Renal cortical epithelial cell (primary cell): ENCODE measurements at regions not wholly inside any gene's neighbourhood (a gene's known extent, or its start where the extent isn't known, plus 50 kb on each side); places are given as distances from the start of the nearest gene placed in this dataset.
A peak's percentile ranks its signal among the peaks of the same experiment; 100 is the strongest.
"Not testable (repeated sequence)": the region's sequence is repeated elsewhere in the genome, so short reads cannot be mapped to it uniquely, and the experiment has no call there.

Source experiments
- DNase-seq: peaks from one replicate; pipeline ENCODE4 v3.0.0-alpha.2; 2011; ENCODE audit warnings: low read depth

DNA sequence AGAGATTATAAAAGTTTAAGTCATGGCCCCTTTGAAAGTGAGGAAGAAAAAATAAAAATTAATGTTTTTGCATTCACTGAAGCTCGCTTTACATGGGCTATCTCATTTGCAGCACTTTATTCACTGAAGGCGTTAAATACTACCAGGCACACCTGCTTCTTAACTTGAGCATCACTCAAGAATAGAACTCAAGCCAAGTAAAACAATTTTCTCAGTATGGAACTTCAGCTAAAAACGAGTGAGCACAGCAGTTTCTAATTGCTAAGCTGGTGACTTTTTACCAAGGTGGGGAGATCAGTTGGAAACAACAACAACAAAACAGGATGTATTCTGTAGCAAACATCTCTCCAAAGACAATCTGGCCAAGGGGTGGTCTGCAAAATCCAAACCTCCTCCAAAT is 405.6 kb downstream of the RAB38 start:
- no peak for DNase-seq

DNA sequence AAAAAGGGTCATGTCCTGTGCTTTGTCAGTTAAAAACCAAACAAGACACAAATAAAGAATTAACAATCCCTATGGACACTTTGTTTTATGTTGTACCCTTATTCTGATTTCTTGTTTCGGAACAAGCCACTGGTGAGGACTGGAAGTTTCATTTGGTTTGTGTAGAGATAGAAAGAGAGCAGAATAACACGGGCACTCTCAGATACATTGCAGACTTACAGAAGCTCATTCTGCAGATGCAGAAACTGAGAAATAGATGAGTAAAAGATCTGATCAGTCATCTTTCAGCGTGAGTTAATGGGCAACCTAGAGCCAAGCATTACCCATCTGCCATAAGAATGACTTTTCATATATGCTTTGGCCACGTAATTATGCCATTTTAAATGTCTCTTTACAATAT is 407.6 kb downstream of the RAB38 start:
- no peak for DNase-seq

DNA sequence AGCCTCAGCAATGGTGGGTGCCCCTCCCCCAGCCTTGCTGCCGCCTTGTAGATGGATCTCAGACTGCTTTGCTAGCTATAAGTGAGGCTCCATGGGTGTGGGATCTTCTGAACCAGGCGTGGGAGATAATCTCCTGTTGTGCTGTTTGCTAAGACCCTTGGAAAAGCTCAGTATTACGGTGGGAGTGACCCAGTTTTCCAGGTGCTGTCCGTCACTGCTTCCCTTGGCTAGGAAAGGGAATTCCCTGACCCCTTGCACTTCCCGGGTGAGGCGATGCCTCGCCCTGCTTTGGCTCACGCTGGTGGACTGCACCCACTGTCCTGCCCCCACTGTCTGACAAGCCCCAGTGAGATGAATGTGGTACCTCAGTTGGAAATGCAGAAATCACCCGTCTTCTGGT is 411.2 kb downstream of the RAB38 start:
- DNase-seq = not testable (repeated sequence)

DNA sequence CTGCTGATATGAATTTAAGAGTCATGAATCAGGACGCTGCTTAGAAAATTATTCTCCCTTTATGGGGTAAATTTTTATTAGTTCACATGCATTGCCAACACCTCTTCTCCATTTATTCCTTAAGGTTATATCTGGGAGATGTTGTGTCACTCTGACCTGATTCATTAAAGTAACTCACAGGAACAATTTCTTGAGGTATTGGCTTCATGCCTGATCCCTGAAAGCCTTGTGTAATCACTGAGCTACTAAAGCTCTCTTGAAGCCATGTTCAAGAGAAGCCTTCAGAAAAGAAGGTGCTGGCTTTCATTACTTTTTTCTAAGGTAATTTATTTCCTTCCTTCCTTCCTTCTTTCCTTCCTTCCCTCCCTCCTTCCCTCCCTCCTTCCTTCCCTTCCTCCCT is 420.6 kb downstream of the RAB38 start:
- peak; percentile 2 for DNase-seq

DNA sequence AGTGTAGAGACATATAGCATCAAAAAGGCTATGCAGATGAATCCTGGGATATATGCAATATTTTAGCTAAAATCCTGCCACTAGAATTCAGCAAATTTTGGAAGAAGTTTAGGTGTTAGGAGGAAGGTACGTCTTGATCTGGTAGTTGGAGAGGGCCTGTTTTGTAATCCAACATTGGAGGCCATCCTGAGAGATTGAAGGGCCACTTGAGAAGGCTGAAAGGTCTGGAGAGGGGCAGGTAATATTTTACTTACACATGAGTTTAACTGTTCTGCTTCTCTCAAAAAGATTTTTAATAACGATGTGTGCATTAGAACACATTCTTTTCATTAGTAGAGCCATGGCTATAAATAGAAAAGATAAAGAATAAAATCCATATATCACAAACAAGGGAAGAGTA is 422.1 kb downstream of the RAB38 start:
- no peak for DNase-seq

DNA sequence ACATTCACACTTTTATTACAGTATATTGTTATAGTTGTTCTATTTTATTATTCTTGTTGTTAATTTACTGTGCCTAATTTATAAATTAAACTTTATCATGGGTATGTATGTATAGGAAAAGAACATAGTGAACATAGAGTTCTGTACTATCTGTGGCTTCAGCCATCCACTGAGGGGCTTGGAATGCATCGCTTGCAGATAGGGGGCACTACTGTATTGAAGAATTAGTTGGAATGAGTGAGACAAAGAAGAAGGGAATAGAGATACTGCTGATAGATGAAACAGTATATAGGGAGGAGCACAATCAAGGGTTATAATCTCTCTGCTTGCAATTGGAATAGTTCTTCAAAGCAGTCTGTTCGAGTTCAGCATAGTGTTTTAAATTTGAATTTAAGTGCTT is 432.2 kb downstream of the RAB38 start:
- DNase-seq = no peak

DNA sequence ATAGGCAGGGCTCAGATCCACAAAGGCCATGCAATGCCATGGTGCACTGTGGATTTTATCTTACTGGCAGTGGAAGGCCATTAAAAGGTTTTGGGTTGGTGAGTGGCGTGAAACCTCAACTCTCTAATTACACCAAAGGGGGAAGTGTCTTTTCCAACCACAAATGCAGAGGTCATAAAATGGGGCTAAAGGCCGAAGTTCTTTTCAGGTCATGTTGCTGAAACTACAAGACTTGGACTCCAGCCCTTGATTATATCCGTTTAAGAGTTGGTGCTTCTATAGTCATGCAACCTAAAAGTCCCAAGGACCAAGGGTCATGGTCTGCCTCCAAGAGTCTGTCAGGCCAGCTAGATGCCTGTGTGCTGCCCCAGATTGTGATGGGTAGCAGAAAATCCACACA is 434.3 kb downstream of the RAB38 start:
- no peak for DNase-seq

DNA sequence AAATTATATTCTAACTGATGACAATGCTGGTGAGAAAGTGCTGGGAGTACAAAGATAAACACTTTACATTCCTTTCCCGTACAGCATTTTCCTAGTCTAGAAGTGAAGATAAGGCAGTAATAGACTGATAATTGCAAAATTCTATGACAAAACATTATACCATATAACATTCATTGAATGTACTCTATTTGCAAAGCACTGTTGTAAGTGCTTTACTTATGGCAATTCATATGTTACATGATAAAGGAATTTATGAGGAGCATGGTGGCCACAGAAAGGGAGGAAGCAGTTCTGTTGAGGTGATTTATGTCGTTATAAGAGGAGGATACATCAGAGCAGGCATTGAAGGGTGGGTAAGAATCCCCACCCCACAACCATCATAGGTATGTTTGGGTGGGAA is 434.8 kb downstream of the RAB38 start:
- DNase-seq = no peak

DNA sequence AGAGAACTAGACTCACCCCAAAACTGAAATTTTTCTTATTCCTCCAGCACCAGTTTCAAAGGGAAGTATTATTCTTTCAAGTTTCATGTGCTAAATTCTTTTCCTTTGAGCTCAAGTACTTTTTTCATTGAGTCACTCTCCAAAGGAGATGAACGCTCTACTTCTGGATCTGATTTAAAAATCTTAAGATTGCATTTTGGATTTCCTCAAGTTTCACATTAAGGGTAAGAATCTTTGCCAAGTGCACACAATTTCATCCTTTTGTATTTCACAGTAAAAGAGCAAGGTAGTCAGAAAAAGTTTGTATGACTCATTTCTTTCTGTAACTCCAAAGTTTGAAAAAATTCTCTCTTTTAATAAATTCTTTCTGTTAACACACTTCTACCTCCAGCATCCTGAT is 435.5 kb downstream of the RAB38 start:
- DNase-seq = no peak

DNA sequence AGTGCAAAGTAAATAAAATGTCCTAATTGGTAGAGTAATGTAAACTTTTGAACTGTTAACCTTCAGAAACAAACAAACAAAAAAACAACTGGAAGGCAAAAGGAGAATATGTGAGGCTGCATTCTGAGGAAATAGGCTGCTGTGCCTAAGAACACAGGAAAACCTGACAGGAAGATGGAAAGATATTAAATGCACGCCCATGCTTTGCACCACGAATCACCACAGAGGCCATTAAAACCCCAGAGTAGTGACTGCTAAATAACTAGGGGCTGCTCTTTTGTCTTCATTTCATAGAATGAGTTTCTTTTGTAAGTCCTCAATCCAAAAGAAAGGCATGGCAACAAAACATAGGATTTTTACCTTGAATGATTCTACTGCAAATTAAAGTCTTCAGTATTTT is 436.0 kb downstream of the RAB38 start:
- no peak for DNase-seq

DNA sequence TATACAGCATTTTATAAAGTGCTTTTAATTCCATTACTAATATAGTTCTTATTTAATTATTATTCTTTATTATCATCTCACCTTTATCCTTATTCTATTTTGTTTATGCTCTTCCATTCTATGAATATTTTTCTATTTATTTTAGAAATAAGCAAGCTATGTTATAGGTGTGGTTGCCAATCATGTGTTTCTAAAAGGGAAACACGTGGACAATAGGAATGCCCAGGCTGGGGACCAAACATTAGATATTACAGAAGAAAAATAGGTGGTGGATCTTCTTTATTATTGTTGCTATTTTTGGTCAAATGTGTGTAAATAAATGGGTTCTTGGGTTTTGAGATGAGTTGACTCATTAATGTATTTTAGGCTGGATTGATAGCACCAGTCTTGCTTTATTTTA is 438.3 kb downstream of the RAB38 start:
- no peak for DNase-seq

DNA sequence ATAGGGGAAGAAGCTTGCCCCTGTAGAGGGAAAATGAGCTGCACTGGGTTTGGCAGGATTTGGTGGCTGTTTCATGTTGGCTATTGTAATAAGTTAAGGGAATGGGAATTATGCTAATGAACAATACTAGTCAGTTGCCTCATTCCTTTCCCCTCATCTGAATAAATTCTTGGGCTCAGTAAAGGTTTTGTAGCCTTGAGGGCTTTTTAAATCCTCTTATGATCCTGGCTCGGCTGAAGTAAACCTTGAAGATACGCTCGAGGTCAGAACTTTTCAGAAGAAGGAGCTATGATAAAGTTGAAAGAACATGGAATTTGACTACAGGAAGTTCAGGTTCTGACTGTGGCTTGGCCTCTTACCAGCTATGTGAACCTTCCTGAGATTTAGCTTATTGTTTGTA is 448.7 kb downstream of the RAB38 start:
- peak; percentile 30 for DNase-seq

DNA sequence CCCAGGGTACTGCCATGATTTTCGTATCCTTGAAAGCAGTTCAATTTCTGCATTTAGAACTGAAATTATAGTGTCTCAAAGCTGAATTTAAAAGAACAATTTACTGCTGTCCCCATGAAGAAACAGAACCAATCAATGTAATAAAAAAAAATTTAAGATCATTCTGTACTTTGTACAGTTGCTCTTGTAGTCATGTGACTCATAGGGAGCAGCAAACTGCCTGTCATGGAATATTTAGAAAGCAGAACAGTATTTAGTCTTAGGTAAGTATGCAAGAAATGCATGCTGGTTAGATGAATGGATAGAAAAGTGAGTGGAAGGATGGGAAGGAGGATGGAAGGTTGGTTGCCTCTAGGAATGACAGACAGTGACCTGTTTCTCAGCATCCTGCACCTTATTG is 450.9 kb downstream of the RAB38 start:
- no peak for DNase-seq

DNA sequence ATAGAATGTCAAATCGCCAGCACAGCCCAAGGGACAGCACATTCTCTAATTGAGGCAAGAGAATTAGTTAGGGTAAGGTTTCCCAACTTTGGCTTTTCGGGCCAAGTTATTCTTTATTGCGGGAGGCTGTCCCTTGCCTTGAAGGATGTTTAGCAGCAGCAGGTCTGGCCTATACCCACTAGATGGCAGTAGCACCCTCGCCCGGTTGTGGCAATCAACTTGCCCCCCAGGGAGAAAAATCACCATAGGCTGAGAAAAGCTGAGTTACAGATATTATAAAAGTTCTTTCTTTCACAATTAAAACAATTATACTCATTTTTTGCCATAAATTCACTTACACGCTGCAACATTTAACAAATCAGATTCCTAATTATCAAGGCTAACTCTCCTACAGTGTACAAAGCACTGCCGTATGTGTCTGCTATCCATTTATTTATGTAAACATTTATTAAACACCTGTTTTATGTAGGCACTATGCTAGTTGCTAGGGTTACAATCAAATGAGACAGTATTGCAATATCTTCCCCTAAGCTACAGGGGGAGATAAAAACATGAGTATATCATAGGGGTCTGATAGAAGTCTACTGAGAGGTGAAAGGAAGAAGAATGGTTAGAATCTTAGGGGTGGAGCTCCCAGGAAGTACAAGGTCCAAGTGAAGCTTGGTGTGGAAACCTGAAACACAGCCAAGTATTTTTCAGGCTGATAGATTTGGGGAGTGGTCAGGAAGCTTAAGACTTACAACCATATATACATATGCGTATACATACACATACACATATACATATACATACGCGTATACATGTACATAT is 452.3 kb downstream of the RAB38 start:
- no peak for DNase-seq

DNA sequence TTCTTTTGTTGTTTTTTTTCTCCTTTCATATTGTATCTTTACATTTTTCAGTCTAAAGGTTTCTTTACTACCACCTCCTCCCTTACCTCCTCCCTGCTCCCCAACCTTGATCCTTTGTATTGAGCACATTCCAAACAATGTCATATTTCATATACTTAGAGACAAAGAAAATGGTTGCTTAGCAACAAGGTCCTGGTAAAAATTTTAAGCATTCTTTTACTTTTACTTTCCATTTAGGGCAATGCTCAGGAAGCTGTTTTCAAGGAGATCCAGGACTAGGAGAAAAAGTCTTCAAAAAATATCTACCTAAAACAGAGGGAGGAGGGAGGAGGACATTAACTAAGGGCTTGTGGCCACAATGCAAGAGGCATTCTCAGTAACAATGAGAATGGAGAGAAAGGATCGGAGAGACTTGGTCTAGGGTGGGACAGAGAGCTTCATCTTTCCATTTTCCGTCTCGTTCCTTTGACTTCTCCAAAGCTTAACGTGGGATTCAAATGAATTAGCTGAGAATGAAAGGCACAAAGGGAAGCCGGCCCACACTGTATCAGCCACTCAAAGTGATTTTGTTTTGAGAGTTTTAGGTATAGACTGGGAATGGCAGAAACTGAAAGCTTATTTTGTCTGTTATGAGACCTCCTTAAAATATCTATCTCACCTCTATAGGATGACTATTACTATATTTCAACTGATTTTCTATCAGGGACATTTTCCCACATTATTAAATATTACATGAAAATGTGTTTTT is 455.7 kb downstream of the RAB38 start:
- no peak for DNase-seq

DNA sequence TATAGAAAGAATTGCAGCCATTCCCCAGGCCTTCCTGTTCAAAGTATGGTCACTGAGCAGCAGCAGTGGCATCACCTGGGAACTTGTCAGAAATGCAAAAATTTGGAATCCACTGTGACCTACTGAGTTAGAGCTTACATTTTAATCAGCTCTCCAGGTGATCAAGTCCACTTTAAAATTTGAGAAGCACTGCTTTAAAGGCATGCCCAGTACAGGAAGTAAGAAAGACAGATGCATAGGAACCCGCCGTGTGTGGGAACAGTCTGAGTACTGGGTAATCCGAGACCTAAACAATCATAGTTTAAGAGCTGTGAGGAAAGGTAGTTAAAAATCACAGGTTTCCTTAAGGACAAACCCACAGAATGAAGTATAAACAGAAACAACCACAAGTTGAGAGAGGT is 462.4 kb downstream of the RAB38 start:
- DNase-seq = peak; percentile 4

DNA sequence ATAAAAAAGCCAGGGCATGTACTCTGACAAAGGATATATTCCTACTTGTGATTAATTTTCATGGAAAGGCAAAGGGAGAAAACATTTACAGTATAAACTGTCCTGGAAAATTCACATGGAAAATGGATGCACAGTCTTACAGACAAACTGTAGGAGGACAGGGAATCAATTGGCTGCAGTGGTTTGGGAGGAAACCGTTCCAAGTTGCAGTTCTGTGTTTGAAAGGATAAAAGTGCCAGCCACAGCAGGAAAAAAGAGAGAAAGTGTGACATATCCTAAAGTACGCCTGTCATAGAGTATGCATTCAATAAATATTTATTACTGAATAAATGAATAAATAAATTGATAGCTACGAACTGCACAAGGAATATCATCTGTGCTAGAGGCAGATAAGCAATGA is 462.9 kb downstream of the RAB38 start:
- no peak for DNase-seq

DNA sequence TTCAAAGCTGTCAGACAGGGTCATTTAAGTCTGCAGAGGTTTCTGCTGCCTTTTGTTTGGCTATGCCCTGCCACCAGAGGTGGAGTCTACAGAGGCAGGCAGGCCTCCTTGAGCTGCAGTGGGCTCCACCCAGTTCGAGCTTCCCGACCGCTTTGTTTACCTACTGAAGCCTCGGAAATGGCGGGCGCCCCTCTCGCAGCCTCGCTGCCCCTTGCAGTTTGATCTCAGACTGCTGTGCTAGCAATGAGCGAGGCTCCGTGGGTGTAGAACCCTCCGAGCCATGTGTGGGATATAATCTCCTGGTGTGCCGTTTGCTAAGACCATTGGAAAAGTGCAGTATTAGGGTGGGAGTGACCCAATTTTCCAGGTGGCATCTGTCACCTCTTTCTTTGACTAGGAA is 471.7 kb downstream of the RAB38 start:
- DNase-seq = not testable (repeated sequence)

DNA sequence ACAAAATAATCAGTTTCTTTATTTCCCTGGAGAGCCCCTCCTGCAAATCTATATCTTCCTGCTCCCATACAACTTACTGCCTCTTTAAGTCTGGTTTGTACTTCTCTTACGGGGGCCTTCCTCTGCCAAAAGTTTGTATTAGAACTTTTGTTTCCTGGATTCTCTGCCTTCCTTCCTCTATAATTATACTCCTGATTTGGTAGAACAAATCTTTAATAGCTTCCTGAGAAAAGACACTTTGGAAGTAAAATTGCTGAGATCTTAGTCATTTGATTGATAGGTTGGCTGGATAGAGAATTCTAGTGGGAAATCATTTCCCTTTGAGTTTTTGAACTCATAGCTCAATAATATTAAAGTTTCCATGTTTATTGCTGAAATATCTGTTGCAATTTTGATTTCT is 499.2 kb downstream of the RAB38 start:
- no peak for DNase-seq

DNA sequence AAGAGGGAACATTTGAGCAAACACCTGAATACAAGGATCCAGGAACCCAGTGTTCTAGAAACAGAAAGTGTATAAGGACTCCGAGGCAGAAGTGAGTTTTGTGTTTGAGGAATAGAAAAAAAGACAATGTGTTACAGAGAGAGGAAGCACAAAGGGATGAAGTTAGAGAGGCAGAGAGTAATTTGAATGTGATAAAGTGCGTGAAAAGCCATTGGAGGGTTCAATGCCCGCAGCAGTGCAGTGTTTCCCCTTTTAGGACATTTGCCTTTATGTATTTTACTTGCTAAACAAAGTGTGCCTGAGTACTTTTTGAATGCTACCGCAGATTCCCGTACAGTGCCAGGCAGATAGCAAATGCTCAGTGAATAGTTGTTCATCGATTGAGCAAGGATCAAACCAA is 508.5 kb downstream of the RAB38 start:
- DNase-seq = no peak

DNA sequence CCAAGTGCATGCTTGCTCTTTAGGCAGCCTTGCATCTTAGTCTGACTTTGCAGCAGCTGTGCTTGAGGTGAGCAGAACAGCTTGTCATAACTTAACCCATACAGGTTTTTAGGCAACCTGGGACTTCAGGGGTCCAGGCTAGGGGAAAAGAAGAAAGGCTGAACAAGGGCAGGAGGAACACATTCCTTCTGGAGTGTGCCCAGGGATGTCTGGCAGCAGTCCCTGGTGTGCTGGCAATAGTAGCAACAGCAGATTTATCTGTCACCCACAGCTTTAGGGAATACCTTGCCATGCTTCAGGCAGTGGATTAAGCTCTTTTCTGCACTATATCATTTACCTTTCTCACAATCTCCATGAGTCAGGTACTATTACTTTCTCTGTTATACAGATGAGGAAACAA is 513.0 kb downstream of the RAB38 start:
- no peak for DNase-seq

DNA sequence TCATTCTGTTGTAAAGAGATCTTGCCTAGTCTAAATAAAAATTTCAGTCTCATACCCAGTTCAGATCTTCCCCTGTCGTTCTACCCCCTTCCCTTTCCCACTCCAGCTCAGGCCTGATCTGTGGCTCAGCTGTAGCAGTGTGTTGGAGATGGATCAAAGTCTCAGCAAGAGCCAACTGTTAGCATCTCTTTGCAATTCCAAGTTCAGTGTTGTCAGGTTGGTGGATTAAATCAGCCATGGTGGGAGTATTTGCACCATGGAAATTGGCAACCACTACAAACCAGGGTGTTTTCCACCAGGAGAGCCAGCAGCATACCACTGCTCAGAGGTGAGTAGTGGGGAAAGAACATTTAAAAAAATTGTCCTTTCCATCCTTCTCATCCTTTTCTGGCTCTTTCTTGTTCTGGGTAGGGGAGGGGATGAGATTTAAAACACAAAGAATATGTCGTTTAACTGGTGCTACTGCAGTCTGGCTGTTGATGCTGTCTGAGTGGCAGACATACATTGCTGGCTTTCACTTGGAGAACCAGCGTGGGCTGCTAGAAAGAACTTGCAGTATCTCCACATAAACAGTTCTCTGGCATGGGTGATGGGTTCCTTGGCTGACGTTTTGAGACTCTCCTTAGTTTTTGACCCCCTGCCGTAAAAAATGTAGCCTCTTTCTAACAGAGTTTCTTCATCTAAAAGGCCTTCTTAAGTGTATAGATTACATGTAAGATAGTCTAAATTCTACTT is 514.1 kb downstream of the RAB38 start:
- DNase-seq = no peak

DNA sequence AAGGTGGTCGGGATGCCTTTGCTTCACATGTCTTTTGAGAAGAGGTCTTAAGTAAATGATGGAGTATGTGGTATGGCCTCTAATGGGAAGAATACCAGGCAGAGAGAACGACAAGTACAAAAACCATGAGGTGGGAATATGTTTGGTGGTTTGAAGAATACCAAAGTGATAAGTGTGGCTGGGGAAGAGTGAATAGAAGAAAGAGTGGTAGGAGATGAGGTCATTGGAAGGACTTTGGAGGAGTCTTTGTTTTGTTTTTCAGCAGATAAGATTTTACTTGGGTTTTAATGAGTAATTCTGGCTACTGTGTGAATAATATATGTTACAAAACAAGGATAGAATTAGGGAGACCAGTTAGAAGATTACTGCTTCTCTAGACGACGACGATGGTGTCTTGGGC is 515.4 kb downstream of the RAB38 start:
- no peak for DNase-seq
